ENCODE measurements at regions not wholly inside any gene's neighbourhood (a gene's known extent, or its start where the extent isn't known, plus 50 kb on each side); places are given as distances from the start of the nearest gene placed in this dataset.

GRCh38 chr15:35925275-35926006 is 379.5 kb upstream of the DPH6 start:
- TF ChIP-seq CTCF (IDR thresholded peaks at IDR 0.05) (no peak), REST (IDR thresholded peaks at IDR 0.05; ENCODE audit: insufficient read depth in 1 of 2, low read depth in 2 of 2, low read length in 1 of 2) (no peak), POLR2AphosphoS5 (IDR thresholded peaks at IDR 0.05; ENCODE audit: low read depth, low read length) (no peak)

All from Panc1 (cell line).